ENCODE measurements at regions not wholly inside any gene's neighbourhood (a gene's known extent, or its start where the extent isn't known, plus 50 kb on each side); places are given as distances from the start of the nearest gene placed in this dataset.

- TF ChIP-seq GATA2 (IDR thresholded peaks at IDR 0.05; ENCODE audit: low read depth, low read length) (no peak), GATA3 (IDR thresholded peaks at IDR 0.05; ENCODE audit: low read depth, low read length) (no peak)
Observed at GRCh38 chr18:26794230-26795101, 71.0 kb downstream of the AQP4 start.

Measured in SH-SY5Y (cell line).